GM21723 (cell line): ENCODE measurements at regions not wholly inside any gene's neighbourhood (a gene's known extent, or its start where the extent isn't known, plus 50 kb on each side); places are given as distances from the start of the nearest gene placed in this dataset.

Experiments
- ATAC-seq: cut with Tn5 transposase; IDR thresholded peaks from one replicate; pipeline ENCODE4 v1.9.1; 2021; ENCODE audit warnings: mild to moderate bottlenecking, moderate library complexity; ENCODE audit not compliant: unreplicated experiment

DNA sequence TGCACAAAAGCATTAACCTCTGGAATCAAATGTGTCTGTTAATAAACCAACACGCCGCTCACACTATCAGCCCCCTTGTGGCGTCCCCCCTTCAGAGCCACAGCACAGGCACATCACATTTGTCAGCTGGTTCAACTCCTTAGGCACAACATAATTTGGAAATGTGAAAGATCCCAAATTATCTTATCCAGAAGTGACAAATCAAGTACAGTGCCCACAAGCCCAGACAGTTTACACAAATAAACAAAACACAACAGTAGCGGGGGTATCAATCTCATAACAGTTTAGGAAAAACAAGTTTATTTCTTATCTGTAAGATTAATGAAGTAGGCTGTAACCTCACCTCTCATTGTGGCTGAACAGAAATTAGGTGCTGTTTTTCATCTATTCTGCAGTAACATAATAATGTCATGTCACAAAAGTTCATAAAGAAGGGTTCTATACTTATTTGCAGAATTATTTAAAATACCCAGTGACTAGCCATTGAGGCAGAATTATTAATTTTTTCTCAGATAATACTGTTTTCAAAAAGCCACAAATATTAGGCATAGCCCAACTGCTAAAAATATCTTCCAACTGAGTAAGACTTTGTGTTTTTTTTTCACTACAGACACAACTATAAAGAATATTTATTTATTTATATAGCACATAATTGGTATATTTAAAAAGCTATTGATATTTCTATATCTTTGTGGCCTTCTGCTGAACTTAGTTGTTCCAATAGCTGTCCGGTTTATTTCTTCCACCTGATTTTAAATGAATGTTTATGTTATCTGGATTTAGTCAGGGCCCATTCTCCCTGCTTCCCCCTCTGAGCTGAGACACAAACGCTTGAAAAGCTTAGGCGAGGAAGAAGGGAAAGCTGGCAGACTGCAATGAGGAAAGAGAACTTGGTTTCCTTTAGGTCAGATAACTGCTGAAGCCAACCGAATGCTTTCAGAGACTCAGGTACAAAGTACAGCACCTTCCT is 214.7 kb downstream of the QDPR start:
- ATAC-seq = no peak

DNA sequence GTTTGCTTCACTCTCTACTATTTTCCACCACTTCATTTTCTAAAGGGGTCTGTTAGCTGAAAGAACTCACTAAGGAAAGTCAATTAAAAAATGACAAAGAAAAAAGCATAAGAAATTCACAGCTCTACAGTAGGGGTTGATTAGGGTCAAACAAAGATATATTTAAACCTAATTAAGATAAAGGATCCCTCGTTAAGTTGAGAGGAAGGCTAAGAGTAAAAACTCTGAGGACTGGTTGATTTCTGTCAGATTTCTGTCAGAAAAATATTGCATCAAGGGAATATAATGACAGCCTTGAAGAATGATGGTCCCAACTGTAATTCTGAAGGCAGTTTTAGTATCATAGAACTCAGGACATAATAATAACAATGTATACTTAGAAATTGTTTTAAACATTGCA is 218.0 kb downstream of the QDPR start:
- no peak for ATAC-seq

DNA sequence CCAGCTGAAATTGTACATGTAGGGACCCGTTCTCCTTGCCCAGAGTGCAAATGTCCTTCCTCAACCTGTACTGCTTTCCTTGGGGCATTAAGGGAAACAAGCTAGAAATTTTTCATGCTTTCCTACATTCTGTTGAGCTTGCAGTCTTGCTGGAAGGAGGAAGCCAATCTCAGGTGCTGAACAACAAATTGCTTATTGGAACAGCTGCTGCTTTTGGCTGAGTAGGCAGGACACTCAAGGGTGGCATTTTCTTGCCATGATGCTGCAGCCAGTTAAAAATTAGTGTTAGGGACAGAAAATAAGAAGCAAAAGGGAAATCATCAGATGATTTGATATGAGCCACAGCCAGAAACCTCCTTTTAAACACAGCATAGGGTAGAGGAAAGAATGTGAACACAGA is 223.7 kb downstream of the QDPR start:
- ATAC-seq = no peak

DNA sequence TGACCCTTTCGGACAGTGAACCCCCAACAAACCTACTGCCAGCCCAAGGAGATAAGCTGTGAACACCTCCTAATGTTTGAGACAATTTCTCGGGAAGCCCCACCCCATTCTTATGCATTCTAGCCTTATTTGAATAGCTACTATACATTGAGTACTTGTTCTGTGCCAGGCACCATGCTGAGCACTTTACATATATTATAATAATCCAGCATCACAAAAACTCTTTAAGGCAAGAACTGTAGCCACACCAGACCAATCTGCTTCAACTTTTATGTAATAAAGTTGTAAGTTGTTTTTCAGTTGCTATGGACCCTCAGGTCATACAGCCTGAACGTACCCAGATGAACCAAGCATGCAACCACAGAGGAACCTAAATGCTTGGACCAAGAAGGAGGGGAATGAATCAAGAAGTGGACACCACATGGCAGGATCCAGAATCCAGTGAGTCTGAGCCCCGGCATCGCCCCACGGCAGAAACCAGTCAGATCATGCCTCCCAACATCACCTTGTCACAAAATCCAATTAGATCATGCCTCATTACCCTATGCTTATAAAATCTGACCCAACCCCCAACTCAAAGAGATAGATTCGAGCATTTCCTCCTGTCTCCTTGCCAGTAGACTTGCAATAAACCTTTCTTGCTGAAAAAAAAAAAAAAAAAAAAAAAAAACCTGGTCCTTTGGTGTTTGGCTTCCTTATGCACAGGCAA is 225.0 kb downstream of the QDPR start:
- no peak for ATAC-seq

DNA sequence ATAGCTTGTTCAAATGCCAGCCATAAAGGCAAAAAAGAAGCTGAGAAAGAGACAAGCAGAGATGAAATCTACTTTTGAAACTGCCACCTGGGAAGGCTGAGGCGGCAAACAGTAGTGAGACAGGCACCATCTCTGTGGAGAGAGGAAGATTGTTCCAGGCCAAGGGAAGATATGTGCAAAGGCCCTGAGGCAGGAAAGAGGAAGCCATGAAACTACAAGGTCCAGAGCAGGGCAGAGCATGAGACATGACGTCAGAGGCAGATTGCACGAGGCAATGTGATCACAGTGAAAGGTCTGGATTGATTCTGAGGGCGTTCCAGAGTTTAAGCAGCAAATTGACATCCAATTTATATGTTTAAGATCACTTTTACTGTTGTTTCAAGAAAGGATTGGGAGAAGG is 226.1 kb downstream of the QDPR start:
- ATAC-seq = no peak

DNA sequence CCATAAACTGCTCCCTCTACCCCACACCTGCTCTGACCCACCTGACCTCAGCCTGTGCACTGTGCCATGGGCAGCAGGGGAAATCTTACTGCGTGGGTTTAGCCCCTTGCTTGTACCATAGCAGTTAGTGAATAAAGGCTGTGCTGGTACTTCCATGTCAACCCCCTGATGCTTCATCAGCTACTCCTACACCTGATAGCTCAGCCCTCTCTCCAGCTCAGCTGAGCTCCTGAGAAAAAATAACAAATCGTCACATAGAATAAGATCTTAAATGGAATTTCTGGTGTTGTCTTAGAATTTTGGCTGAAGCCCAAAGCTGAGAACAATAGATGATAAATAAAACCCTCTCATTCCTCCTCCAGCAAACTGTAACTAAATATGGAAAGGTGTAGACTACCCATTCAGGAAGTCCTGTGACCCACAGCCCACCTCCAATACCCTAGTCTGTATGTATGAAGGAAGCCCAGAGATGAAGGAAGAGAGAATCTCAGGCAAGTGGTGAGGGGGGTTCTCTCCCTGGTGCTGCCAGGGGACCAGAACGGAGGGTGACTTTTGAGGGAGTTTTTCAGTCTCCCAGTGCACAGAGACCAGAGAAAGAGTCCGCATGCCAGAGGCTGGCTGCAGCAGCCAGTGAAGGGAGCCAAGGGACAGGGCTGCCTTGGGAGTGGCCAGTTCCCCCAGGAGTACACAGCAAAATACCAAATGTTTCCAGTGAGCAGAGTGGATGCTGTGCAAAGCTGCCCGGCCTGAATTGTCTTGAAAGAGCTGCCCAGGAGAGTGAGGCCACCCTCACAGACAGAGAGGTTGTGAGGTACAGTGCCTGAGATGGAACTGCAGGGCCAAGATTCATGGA is 227.3 kb downstream of the QDPR start:
- no peak for ATAC-seq

DNA sequence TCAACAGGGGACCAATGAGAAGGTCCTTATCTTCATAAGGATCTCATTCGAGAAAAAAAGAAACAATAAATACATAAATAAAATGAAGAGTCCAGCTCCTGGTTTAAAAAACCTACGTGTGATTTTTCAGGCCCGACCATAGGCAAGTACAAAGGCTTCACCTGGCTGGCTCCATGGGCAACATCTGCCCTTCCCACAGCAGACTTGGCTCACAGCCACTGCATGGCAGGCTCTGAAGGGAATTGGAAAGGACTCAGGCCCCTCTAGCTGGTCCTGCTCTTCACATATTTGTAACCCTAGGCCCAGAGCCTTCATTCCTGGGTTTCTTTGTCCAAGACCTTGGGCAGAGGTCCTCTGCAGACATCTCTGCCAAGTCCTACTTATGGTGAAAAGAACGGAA is 228.1 kb downstream of the QDPR start:
- no peak for ATAC-seq

DNA sequence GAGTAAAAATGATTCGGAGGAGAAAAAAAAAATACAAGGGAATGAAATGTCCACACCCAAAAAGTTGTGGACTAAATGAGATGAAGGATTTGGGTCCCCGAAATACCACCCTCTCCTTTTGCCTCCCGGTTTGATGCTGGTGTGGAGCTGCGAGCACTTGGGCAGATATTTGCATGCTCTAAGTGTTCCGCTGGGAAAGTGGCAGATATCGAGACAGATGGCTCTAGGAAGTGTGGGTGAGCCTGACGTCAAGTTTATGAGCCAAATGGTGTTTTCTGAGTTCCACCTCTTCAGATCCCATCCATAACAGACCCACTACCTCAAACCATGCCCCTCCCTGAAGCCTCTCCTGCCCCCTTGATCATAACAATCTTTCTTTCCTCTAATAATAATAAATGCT is 228.6 kb downstream of the QDPR start:
- no peak for ATAC-seq

DNA sequence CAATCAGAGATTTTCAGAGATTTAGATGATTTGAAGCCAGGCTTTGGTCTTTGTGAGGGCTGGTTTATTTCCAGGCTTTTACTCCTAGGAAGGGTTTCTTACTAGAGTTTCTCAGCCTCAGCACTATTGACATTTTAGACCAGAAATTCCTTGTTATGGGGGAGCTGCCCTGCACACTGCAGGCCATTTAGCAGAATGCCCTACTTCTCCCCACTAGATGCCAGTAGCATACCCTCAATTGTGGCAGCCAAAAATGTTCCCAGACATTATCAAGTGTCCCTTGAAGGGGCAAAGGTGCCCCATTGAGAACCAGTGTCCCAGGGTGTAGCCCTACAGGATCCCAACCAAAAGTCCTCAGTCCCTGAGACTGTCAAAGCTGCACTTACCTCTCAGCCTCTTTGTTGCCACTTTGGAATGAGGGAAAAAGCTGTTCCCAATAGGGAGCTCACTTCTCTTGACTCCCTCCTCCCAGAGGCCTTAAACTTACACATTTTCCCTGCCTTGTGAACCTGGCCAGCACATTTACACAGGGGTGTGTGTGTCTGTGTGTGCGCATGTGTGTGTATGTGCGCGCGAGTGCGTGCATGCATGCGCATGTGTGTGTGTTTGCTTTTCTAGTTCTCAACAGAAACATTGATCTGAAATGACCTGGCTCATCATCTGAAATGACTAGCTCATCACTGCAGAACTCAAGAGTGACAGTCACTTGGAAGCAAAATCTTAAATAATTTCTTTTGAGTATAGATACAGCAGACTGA is 231.4 kb downstream of the QDPR start:
- no peak for ATAC-seq

DNA sequence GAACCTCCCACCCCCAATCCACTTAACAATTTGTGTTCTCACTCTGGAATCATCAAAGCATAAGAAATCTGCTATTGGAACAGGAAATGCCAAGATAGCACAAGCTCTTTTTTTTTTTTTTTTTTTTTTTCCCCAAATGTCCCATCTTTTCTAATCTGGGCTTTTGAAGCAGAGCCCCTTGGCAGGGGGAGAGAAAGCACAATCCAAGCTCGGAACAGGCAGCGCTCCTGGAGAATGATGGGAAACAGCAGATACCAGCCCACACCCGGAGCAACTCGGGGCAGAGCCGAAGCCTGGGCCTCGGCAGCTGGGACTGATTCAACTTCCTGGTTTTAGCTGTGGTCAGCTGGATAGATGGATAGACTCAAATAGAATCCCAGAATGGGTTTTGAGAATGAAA is 235.1 kb downstream of the QDPR start:
- ATAC-seq = no peak

DNA sequence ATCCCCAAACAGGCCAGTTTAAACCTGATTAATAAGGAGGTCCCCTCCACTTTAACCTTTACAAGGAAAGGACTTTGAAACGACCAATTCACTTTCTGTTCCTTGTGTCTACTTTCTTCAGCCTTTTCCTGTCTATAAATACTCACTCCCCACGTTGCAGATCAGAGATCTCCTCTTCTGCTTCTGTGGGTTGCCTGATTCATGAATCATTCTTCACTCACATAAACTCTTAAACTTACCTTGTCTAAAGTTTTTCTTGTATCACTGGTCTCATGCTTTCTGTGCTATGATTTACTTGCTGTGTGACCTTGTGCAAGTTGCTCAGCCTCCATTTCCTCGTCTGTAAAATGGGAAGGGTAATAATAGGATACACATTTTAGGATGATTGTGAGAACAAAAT is 236.1 kb downstream of the QDPR start:
- no peak for ATAC-seq

DNA sequence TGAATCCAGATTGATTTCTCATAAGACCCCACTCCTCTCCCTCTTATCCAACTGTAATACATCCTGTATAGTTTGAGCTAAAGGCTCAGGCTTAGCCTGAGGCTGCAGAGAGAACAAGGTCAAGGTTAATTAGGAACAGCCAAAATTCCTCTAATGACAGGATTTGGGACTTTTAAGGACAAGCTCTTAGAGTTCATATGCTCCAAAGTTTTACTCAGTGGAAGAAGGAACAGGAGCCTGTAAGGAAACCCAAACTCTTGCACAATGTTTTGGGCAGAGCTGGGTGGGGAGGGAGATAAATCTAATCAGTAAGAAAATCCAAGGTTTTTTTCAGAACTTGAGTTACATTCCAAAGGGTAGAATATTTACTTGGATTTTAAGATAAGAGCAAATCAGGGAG is 238.8 kb downstream of the QDPR start:
- no peak for ATAC-seq

DNA sequence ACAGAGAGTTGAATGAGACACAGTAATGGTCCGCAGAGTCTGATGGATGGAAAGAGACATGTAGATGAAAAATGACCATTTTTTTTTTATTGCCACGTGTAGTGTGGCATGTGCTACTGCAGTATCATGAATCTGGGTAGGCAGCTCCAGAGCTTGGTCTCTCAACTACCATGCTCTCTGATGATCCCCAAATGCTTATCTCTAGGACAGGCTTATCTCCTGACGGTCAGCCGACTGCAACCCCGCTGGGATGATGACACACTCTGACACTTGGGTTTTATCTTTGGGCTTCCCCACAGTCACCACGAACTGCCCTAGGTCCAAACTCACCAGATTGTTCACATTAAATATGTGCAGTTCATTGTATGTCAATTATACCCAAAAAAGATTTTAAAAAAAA is 239.7 kb downstream of the QDPR start:
- no peak for ATAC-seq

DNA sequence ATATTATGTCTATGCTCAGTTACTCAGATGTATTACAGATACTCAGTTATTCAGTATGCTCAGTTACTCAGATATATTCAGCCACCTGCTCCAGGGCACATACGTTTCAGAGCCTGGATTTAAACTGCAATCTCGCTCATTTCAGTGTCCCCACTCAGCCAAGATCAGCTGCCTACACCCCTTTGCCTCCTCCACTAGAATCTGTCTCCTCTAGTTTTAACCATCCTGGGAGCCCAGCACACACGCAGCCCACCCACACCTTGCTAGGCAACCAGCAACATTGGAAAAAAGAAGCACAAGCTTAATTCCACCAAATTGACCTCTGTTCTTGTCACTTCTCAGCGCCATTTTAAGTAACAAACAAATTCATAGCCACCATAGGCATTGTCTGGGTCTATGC is 246.2 kb downstream of the QDPR start:
- ATAC-seq = no peak

DNA sequence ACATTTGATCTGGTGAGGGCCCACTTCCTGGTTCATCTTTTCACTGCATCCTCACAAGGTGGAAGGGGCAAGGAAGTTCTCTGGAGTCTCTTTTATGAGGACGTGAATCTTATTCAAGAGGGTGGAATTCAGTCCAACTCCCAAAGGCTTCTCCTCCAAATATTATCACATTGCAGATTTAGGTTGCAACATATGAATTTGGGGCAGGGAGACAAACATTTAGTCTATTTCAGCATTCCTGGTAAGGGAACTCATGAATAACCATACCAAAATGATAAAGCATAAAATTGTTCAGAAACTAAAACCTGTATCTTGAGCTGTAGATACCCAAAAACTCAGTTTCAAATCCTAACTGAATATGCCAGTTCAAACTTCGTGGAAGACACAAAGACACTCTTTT is 246.8 kb downstream of the QDPR start:
- ATAC-seq = no peak

DNA sequence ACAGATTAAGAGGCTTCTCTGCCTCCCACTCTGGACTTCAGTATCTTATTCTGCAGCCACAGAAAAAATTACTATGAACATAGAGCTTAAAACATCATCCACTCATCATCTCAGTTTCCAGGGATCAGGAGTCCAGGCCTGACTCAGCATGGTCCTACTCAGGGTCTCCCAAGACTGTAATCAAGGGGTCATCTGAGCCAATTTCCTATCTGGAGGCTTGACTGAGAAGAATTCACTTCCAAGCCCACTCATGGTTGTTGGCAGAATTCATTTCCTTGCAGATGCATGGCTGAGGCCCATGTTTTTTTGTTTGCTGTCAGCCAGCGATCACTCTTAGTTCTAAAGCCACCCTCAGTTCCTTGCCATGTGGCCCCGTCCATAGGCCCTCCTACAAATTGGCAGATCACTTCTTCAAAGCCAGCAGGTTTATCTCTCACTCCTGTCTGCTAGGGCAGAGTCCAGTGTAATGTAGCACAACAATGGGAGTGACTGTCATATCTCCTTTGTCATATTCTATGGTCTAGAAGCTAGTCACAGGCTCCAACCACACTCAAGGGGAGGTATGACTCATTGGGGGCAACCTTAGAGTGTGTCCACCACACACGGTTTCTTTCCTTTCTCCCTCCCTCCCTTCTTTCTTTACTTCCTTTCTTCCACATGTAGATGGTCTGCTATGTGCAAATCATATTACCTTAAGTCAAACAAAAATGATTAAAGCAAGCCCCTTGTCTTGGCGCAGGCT is 251.6 kb downstream of the QDPR start:
- no peak for ATAC-seq

DNA sequence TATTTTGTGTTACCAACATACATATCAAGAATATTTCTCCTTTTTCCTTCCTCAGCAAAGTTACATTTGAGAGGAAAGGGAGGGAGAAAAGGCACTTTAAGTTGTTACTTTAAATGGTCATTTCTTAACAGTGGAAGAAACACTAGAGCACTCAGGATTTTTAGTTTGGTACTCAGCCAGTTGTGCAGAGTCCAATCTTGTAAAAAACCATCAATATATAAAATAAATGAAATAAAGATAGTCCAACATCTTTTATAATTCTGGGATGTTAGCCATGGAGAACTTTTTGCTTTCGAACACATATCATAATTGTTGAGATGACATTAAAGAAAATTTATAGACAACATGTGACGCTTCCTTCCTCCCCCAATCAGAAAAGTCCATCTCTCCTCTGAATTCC is 253.8 kb downstream of the QDPR start:
- ATAC-seq = no peak

DNA sequence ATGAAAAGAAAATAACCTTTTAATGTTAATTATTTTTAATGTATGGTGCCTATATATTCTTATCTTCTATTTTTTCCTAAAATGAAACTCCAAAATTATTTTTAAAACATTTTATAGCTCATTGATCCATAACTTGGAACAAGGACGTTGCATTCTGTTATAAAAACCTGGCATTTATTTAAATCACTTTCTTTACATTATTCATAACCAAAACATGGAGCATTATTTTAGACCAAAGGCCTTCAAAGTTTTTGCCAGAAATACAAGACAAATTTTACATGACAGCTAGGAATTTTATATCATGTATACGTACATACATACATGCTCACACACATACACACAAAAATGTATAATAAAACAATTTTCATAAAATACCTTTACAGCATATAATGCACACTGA is 259.8 kb downstream of the QDPR start:
- no peak for ATAC-seq

DNA sequence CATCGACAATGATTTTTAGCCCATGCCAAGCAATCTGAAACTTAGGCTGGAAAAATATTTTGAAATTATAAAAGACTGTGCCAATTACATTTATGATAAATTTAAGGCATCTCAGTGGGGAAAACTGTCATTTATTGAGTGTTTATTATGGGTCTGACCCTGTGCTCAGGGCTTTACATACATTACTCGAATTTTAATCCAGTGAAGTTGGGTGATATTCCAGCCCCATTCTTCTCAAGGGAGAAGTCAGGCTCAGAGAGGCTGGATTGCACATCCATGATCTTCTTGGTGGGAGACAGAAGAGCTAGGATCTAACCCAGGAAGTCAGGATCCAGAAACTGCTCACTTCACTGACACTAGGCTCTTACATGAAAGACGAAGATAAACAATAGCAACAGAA is 260.8 kb downstream of the QDPR start:
- ATAC-seq = no peak

DNA sequence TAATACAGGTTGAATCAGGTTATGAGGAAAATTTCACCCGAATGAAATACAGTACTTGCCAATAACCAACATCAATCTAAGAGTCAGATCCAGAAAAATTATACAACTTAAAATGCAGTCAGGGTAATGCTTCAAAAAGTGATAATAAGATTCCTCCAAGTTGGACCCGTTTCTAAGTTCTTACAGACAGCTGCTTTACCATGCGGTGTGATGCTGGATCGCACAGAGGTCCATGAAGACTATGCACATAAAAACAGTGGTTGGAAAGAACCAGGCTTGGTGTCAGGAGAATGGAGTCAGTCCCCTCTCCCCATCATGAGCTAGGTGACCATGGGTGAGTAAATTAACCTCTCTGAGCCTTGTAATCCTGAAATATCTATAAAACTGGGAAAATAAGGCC is 261.3 kb downstream of the QDPR start:
- no peak for ATAC-seq
